ENCODE measurements at regions not wholly inside any gene's neighbourhood (a gene's known extent, or its start where the extent isn't known, plus 50 kb on each side); places are given as distances from the start of the nearest gene placed in this dataset.

DNA sequence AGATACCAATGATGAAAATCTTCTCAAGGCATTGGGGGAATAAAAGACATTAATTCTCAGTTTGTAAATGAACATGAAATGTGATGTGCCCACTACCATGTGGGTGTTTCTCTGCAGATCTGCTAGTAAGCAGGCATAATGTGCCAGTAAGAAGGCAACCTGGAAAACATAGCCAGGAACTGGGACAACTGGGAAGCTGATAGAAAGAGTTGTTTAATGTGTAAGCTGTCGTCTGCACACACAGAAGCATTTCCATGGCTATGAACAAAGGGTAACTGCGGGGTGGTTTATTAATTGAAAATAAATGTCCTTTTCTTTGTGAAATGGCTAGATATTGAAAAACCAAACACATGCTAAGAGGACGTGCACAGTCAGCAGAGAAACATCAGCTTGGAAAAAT lies 52.0 kb downstream of the ZC3H11B start:
- TF ChIP-seq EGR1 (IDR thresholded peaks at IDR 0.05) = no peak
- no peak for TF ChIP-seq NFIC (IDR thresholded peaks at IDR 0.05)
- TF ChIP-seq, protein P1, sequence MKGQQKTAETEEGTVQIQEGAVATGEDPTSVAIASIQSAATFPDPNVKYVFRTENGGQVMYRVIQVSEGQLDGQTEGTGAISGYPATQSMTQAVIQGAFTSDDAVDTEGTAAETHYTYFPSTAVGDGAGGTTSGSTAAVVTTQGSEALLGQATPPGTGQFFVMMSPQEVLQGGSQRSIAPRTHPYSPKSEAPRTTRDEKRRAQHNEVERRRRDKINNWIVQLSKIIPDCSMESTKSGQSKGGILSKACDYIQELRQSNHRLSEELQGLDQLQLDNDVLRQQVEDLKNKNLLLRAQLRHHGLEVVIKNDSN (IDR thresholded peaks at IDR 0.05) = no peak
- TF ChIP-seq RAD21 (IDR thresholded peaks at IDR 0.05; ENCODE audit: low read depth) = no peak
- TF ChIP-seq CEBPB (IDR thresholded peaks at IDR 0.05) = no peak
- TF ChIP-seq TEAD4 (IDR thresholded peaks at IDR 0.05) = no peak
- TF ChIP-seq FOXM1 (IDR thresholded peaks at IDR 0.05; ENCODE audit: borderline replicate concordance, low read depth) = no peak
- TF ChIP-seq TAF1 (IDR thresholded peaks at IDR 0.05; ENCODE audit: low read depth) = no peak
- TF ChIP-seq, protein P2, sequence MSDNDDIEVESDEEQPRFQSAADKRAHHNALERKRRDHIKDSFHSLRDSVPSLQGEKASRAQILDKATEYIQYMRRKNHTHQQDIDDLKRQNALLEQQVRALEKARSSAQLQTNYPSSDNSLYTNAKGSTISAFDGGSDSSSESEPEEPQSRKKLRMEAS (IDR thresholded peaks at IDR 0.05) = no peak
- no peak for TF ChIP-seq TCF12 (IDR thresholded peaks at IDR 0.05; ENCODE audit: low read depth)
- no peak for TF ChIP-seq ZBTB7A (IDR thresholded peaks at IDR 0.05; ENCODE audit: low read depth)
- TF ChIP-seq, protein P3, sequence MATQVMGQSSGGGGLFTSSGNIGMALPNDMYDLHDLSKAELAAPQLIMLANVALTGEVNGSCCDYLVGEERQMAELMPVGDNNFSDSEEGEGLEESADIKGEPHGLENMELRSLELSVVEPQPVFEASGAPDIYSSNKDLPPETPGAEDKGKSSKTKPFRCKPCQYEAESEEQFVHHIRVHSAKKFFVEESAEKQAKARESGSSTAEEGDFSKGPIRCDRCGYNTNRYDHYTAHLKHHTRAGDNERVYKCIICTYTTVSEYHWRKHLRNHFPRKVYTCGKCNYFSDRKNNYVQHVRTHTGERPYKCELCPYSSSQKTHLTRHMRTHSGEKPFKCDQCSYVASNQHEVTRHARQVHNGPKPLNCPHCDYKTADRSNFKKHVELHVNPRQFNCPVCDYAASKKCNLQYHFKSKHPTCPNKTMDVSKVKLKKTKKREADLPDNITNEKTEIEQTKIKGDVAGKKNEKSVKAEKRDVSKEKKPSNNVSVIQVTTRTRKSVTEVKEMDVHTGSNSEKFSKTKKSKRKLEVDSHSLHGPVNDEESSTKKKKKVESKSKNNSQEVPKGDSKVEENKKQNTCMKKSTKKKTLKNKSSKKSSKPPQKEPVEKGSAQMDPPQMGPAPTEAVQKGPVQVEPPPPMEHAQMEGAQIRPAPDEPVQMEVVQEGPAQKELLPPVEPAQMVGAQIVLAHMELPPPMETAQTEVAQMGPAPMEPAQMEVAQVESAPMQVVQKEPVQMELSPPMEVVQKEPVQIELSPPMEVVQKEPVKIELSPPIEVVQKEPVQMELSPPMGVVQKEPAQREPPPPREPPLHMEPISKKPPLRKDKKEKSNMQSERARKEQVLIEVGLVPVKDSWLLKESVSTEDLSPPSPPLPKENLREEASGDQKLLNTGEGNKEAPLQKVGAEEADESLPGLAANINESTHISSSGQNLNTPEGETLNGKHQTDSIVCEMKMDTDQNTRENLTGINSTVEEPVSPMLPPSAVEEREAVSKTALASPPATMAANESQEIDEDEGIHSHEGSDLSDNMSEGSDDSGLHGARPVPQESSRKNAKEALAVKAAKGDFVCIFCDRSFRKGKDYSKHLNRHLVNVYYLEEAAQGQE (IDR thresholded peaks at IDR 0.05; ENCODE audit: low read depth) = no peak
- TF ChIP-seq YY1 (IDR thresholded peaks at IDR 0.05; ENCODE audit: low read depth) = no peak
- TF ChIP-seq EP300 (IDR thresholded peaks at IDR 0.05; ENCODE audit: borderline replicate concordance) = no peak
- TF ChIP-seq CREB1 (IDR thresholded peaks at IDR 0.05; ENCODE audit: low read depth) = no peak

DNA sequence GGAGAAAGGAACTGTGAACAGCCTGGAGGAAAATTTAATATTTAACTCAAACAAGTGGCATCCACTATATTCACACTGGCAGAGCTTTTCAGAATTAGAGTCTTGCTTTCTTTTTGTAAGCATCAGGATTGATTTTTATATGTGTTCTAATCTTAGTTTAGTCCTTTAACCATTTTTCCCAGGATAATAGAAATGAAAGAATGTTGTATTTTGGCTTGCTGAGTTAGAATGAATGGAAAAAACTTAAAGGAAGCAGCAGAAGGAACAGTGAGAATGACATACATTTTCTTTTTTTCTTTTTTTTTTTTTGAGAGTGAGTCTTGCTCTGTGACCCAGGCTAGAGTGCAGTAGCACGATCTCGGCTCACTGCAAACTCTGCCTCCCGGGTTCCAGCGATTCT lies 53.0 kb downstream of the ZC3H11B start:
- no peak for TF ChIP-seq FOXM1 (IDR thresholded peaks at IDR 0.05; ENCODE audit: borderline replicate concordance, low read depth)
- no peak for TF ChIP-seq CREB1 (IDR thresholded peaks at IDR 0.05; ENCODE audit: low read depth)
- TF ChIP-seq, protein P3 (IDR thresholded peaks at IDR 0.05; ENCODE audit: low read depth) = no peak
- TF ChIP-seq TAF1 (IDR thresholded peaks at IDR 0.05; ENCODE audit: low read depth) = no peak
- no peak for TF ChIP-seq NFIC (IDR thresholded peaks at IDR 0.05)
- TF ChIP-seq YY1 (IDR thresholded peaks at IDR 0.05; ENCODE audit: low read depth) = no peak
- TF ChIP-seq, protein P1 (IDR thresholded peaks at IDR 0.05) = no peak
- no peak for TF ChIP-seq EP300 (IDR thresholded peaks at IDR 0.05; ENCODE audit: borderline replicate concordance)
- TF ChIP-seq RAD21 (IDR thresholded peaks at IDR 0.05; ENCODE audit: low read depth) = no peak
- TF ChIP-seq, protein P2 (IDR thresholded peaks at IDR 0.05) = no peak
- no peak for TF ChIP-seq TCF12 (IDR thresholded peaks at IDR 0.05; ENCODE audit: low read depth)
- no peak for TF ChIP-seq EGR1 (IDR thresholded peaks at IDR 0.05)
- no peak for TF ChIP-seq TEAD4 (IDR thresholded peaks at IDR 0.05)

DNA sequence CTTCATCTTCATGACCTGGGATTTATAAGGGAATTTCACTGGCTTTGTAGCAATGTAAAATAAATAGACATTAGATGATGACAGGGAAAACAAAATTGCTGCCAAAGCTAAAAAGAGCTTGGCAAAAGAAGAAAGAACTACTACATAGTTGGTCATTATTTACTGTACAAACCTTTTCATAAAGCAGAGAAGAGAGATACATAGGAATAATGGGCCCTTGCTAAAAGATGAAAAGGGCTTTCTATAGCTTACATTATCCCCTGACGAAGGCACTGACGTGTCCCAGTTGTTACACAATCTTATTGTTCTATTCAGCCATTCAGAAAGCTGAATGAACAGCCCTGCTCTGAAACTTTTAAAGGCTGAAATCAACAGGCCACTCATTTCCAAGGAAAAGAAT lies 57.1 kb downstream of the ZC3H11B start:
- TF ChIP-seq TEAD4 (IDR thresholded peaks at IDR 0.05) (no peak), CREB1 (IDR thresholded peaks at IDR 0.05; ENCODE audit: low read depth) (no peak)

DNA sequence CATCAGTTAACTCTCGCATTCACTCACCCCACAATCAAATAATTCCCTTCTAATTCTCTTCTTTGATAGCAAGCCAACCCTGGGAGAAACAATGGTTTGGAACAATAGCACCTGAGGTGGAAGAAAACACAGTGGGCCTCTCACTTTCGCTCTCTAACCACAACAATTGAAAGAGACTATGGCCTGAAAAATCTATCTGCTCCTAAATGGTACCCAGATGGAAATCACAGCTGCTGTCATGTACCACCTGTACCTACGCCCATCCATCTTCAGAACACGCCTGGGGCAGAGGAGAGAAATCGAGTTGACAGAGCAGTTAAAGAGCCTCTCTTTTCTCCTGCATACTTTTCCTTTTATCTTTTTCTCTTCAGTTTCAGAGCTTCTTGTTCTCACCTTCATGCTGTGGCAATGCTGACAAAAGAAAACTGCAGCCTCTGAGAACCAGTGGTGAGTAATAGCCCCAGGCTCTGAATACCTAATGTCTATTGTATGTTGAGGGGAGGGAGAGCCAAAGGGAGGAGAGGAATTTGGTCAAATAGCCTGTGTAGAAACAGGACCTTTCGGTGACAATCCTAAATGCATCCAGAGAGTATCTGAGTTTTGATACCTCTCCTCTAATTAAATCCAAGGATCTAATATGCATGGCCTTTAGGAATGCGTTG lies 57.7 kb downstream of the ZC3H11B start:
- TF ChIP-seq, protein P1 (IDR thresholded peaks at IDR 0.05) = no peak
- TF ChIP-seq YY1 (IDR thresholded peaks at IDR 0.05; ENCODE audit: low read depth) (no peak), EP300 (IDR thresholded peaks at IDR 0.05; ENCODE audit: borderline replicate concordance) (no peak), TAF1 (IDR thresholded peaks at IDR 0.05; ENCODE audit: low read depth) (no peak), TEAD4 (IDR thresholded peaks at IDR 0.05) (no peak), NFIC (IDR thresholded peaks at IDR 0.05) (no peak), CEBPB (IDR thresholded peaks at IDR 0.05) (no peak), ZBTB7A (IDR thresholded peaks at IDR 0.05; ENCODE audit: low read depth) (no peak), FOXM1 (IDR thresholded peaks at IDR 0.05; ENCODE audit: borderline replicate concordance, low read depth) (no peak), RAD21 (IDR thresholded peaks at IDR 0.05; ENCODE audit: low read depth) (no peak), TCF12 (IDR thresholded peaks at IDR 0.05; ENCODE audit: low read depth) (no peak), EGR1 (IDR thresholded peaks at IDR 0.05) (no peak)
- TF ChIP-seq, protein P2 (IDR thresholded peaks at IDR 0.05) = no peak

DNA sequence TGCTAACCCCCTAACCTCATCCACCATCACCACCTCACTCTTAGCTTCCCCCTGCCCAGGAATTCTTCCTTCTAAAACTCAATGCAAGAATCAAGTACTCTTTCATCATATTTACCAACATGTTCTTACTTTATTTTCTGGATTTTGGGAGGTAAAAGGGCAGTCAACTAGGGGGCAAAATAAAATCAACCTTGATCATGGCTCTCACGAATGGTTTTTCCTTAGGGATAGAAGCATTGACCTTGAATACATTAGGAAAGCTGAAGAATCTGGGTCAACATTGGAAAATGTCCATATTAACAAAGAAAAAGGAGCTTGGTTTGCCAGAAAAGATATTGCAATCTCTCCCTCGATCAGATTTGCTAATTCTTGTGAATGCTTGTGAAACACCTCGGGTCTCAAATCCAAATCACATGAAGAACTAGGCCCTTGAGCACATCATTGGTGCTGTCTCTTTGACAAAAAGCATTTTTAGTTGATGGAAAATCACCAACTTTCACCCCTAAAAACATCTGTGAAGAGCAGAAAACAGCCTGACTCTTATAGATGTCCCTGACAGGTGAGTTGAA lies 58.9 kb downstream of the ZC3H11B start:
- no peak for TF ChIP-seq CREB1 (IDR thresholded peaks at IDR 0.05; ENCODE audit: low read depth)
- TF ChIP-seq, protein P3 (IDR thresholded peaks at IDR 0.05; ENCODE audit: low read depth) = no peak
